HG03342 (cell line): ENCODE measurements at regions not wholly inside any gene's neighbourhood (a gene's known extent, or its start where the extent isn't known, plus 50 kb on each side); places are given as distances from the start of the nearest gene placed in this dataset.

Source experiments
- ATAC-seq: cut with Tn5 transposase; IDR thresholded peaks from one replicate; pipeline ENCODE4 v1.9.1; 2021; ENCODE audit warnings: mild to moderate bottlenecking, moderate library complexity; ENCODE audit not compliant: unreplicated experiment

DNA sequence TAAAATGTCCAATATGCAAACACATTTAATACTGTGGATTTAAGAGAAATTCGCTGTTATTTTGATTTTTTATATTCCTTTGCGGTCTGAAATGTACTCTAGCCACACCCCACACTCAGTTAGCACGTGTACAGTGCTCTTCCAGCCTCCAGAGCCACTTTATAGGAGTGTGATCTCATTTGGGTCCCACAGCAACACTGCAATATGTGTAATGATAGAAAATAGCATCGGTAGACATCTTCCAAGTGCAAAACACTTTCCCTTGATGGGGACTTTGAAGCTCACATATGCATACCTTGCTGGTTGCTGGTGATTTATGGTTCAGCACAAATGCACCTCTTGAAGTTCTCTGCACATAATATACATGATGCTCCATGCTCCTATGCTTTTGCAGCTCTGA, 148.3 kb downstream of the GAS1 start:
- no peak for ATAC-seq

GRCh38 chr9:86796666-86797065, 150.6 kb downstream of the GAS1 start:
- no peak for ATAC-seq

- ATAC-seq, result no peak
These were observed 151.3 kb downstream of the GAS1 start for GRCh38 chr9:86795823-86796553.

DNA sequence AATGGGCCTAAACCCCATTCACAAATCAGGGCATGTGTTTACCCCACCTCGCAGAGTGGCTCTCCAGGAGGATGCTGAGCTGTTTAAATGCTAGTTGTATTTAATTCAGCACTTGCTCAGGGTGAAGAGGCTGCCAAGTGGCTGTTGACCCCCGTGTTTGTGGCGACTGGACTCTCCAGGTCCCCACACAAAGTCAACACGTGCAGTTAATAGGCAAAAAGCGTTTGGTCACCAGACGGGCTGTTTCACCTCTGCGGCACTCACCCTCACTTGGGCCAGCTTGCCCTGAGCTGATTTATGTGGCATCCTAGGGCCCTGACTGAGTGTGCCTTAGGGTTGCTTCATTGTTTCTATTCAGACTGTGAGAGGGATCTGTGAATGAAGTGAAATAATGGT, 152.3 kb downstream of the GAS1 start:
- no peak for ATAC-seq

GRCh38 chr9:86794391-86795046, 152.8 kb downstream of the GAS1 start:
- ATAC-seq, result no peak

- ATAC-seq, result no peak
These were observed 155.2 kb downstream of the GAS1 start for GRCh38 chr9:86792136-86792535.

DNA sequence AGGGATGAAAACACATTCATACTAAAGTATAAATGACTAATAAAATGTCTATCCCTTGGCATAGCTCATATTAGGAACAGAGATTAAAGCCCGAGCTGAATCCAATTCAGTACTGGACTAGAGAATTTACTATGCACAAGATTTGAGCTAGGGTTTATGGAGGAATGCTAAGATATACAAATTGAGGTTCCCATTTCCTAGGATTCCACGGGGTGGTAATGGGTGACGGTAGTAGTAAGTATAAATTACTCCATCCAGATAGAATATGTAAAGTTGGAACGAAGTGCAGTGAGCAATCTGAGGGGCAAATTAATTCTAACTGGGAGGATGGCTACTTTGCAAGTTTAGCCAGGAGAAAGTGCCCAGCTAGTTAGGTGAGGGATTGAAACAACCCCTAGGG, 156.5 kb downstream of the GAS1 start:
- ATAC-seq, result no peak

DNA sequence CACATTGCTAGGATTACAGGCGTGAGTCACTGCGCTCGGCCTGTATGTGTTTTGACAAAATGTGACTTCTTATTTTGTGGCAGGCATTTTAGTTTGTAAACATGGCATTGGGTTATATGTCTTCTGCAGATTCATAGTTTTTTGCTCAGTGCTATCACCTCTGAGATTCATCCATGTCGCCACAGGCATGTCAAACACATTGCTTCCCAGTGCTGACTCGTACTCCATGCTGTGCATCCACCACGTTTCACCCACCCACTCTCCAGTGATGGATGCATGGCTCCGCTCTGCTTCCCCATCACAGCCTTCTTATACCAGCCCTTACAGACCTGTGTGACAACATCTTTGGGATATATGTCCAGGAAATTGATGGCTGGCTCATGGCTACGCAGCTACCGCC, 158.8 kb downstream of the GAS1 start:
- no peak for ATAC-seq

DNA sequence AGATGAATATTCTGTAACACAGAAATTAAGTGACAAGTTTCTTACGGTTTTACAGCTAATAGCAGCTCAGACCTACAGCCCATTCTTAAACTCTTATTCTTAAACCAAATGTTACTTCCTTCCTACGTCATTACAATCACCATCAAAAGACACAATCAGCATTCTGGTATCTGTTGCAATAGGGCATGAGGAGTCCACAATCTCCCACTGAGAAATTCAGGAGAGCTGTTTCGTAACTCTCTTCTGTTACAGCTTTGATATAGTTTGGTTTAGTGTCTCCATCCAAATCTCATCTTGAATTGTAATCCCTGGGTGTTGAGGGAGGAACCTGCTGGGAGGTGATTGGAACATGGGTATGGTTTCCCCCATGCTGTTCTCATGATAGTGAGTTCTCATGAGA, 163.4 kb downstream of the GAS1 start:
- no peak for ATAC-seq

DNA sequence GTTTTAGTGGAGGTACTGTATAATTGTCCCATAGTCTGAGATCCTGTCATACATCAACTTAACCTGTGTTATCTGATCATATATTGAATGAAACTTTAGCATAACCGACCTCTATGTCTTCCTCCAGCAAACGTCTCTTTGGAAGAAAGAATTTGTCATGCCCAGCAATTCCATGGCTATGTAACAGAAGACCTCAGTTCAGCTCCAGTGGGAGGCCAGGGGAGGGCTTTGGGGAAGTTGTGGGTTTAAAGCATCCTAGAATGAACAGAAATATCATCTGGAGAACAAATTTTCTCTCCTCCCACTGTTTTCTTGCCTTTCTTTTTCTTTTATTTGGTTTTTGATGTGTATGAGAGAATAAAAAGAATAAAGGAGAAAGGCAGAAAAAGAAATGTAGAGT, 164.5 kb downstream of the GAS1 start:
- no peak for ATAC-seq

GRCh38 chr9:86778761-86779160, 168.5 kb downstream of the GAS1 start:
- ATAC-seq, result no peak

DNA sequence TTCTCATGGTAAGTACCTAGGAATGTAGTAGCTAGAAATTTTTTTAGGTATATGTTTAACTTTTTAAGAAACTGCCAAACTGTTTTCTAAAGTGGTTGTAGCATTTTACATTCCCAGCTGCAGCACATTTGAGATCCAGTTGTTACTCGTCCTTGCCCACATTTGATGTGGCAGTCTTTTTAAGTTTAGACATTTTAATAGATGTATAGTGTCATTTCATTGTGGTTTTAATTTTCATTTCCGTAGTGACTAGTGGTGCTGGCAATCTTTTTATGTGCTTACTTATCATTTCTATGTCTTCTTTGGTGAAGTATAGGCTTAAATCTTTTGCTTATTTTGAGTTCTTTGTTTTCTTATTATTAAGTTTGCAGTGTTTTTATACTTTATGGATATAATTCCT, 171.6 kb downstream of the GAS1 start:
- ATAC-seq, result no peak

GRCh38 chr9:86774116-86774515, 173.2 kb downstream of the GAS1 start:
- no peak for ATAC-seq

DNA sequence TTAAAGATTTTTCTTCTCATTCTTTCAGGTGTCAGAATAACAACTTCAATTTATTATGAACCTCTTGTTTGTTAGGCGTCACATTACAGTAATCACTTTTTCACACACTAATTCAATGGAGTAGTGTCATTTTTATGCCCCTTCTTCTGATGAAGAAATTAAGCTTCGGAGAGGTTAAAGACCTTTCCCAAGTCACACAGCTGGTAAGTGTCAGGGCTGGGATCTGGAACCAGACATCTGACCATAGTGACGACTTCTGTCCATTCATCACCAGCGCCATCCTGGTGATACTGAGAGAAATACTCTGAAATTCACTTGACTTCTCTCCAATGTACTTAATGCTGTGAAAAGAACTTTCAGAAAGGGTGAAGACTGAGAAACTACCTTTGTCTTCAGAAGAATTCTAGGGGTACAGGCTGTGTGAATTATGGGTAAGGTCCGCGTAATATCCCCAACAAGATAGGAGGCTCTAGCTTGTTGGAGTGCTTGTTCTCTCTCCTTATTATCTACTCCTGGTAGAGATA, 173.8 kb downstream of the GAS1 start:
- no peak for ATAC-seq

GRCh38 chr9:86772635-86772993, 174.7 kb downstream of the GAS1 start:
- no peak for ATAC-seq

GRCh38 chr9:86771941-86772634, 175.2 kb downstream of the GAS1 start:
- no peak for ATAC-seq

DNA sequence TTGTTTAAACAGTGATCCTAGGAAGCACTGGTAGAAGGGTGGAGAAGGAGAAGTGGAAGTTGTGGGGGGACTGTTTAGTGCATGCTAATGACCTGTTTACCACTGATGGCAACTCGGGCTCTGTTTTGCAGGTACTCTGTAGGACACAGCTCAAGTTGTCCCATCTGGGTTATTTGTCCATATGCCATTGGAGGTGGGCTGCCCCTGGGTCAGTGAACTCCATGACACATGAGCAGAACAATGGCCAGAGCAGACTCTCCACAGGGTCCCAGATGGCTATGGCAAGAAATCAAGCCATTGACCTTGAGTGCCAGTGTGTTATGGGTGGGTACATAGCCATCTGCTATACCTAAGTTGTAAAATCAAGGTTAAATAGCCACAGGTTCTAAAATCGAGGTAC, 175.9 kb downstream of the GAS1 start:
- ATAC-seq, result no peak

DNA sequence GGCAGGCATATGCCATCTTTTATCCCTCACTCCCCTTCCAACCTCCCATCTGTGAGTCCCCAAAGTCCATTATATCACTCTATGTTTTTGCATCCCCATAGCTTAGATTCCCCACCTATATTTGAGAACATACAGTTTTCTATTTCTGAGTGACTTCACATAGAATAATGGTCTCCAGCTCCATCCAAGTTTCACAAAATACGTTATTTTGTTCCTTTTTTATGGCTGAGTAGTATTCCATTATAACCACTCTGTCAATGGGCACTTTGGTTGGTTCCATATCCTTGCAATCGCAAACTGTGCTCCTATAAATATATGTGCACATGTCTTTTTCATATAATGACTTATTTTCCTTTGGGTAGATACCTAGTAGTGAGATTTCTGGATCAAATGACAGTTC, 178.6 kb downstream of the GAS1 start:
- no peak for ATAC-seq

- no peak for ATAC-seq
These were observed 179.3 kb downstream of the GAS1 start for GRCh38 chr9:86768020-86768419.

GRCh38 chr9:86767373-86767772, 179.9 kb downstream of the GAS1 start:
- no peak for ATAC-seq

DNA sequence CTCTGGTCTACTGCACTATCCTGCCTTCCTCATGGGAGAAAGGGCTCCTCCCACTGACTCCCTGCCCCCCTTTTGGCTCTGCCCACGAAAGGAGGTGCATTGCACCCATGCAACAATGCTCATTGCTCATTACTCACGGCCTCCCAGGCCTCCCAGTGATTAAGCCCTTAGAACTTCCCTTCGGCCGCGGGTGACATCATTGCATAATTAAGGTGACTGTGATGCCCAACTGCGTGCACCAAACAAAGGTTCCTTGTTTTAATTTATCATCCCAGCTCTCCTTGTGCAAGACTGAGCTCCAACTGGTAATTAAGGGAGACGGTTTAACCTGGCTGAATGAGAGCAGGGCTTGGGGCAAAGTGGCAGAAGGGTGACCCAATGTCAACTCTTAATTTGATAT, 180.4 kb downstream of the GAS1 start:
- ATAC-seq, result no peak

DNA sequence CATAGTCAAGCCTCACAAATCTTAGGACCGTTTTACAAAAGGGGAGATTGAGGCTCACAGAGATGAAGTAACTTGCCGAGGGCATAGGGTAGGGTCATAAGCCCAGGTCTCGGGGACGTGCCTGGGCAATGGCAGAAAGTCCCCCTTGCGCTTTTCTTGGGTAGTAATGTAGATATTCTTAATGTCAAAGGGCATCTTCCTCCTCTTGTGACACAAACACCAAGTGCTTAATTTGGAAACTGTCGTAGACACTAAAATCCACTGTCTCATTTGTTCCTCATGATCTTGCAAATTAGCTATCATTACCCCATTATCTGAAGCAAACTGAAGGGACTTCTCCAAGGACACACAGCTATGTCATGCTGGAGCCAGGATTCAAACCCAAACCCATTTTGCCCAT, 180.8 kb downstream of the GAS1 start:
- no peak for ATAC-seq
